ENCODE measurements at regions not wholly inside any gene's neighbourhood (a gene's known extent, or its start where the extent isn't known, plus 50 kb on each side); places are given as distances from the start of the nearest gene placed in this dataset.
"Not testable (repeated sequence)": the region's sequence is repeated elsewhere in the genome, so short reads cannot be mapped to it uniquely, and the experiment has no call there.

DNA sequence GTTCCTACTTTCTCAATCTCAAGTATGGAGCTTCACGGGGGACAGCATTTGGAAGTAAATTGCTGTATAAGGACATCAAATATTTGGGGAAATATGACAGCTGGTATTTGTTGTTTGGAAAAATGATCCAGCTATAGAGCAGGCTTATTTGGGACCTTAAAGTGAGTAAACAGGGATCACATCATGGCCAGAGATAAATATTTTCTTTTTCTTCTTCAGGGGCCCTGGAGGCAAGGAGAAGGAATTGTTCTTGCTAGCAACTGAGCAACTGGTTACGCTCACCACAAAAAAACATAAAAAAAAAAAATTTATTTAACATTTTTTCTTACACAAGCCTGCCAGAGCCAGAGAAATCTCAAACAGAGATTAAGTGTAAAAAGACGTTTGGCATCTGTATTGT is 277.2 kb upstream of the UGT8 start:
- Histone ChIP-seq H3K4me1 (no peaks in the 10 kb centered on the region), H3K27ac (replicated peaks) (no peak overlapping the region), H3K4me3 (no peak overlapping the region), H3K9me3 (replicated peaks) (no peaks in the 10 kb centered on the region), H3K36me3 (no peaks in the 10 kb centered on the region), H3K27me3 (ENCODE audit: low read depth) (no peaks in the 10 kb centered on the region)
- no peak for DNase-seq
- TF ChIP-seq CTCF (IDR thresholded peaks at IDR 0.05; ENCODE audit: borderline replicate concordance), result no peak
- intact Hi-C loops (cut with micrococcal nuclease), result no loop called here

DNA sequence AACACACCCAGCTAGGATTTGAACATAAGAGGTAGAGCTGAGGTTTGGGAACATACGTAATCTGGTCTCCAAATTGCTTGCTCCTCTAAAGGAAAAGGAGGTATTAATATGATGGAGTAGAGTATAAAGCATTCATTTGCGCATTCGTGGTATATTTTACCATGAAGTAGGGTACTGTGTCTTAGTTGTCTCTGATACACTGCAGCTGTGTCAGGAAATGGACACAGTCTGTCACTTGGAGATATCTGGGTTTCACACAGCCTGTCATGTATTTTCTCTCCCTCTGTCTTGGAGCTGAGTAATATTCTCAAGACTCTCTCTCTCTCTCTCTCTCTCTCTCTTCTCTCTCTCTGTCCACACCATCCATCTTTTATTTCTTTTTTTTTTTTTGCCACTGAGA is 274.8 kb upstream of the UGT8 start:
- no peak for TF ChIP-seq CTCF (IDR thresholded peaks at IDR 0.05; ENCODE audit: borderline replicate concordance)
- no peaks in the 10 kb centered on the region for H3K27me3 ChIP-seq (ENCODE audit: low read depth)
- intact Hi-C loops (cut with micrococcal nuclease), result no loop called here
- no peak overlapping the region for H3K4me3 ChIP-seq
- DNase-seq, result no peak
- no peaks in the 10 kb centered on the region for H3K9me3 ChIP-seq (replicated peaks)
- no peaks in the 10 kb centered on the region for H3K36me3 ChIP-seq
- no peak overlapping the region for H3K27ac ChIP-seq (replicated peaks)
- no peaks in the 10 kb centered on the region for H3K4me1 ChIP-seq

GRCh38 chr4:114326358-114326757 is 272.2 kb upstream of the UGT8 start:
- no peak for TF ChIP-seq CTCF (IDR thresholded peaks at IDR 0.05; ENCODE audit: borderline replicate concordance)
- no peak overlapping the region for H3K4me3 ChIP-seq
- H3K27ac ChIP-seq (replicated peaks), result no peak overlapping the region
- H3K4me1 ChIP-seq, result no peaks in the 10 kb centered on the region
- DNase-seq, result no peak
- intact Hi-C loops (cut with micrococcal nuclease), result no loop called here
- no peaks in the 10 kb centered on the region for H3K27me3 ChIP-seq (ENCODE audit: low read depth)
- no peaks in the 10 kb centered on the region for H3K36me3 ChIP-seq
- no peaks in the 10 kb centered on the region for H3K9me3 ChIP-seq (replicated peaks)

- no peaks in the 10 kb centered on the region for H3K36me3 ChIP-seq
- no peak overlapping the region for H3K4me3 ChIP-seq
- no peak overlapping the region for H3K27ac ChIP-seq (replicated peaks)
- H3K9me3 ChIP-seq (replicated peaks), result peaks cover 3% of the 10 kb centered on the region
- H3K4me1 ChIP-seq, result no peaks in the 10 kb centered on the region
- TF ChIP-seq CTCF (IDR thresholded peaks at IDR 0.05; ENCODE audit: borderline replicate concordance), result no peak
- intact Hi-C loops (cut with micrococcal nuclease), result no loop called here
- no peaks in the 10 kb centered on the region for H3K27me3 ChIP-seq (ENCODE audit: low read depth)
- DNase-seq, result no peak
Observed at GRCh38 chr4:114332119-114332518, 266.5 kb upstream of the UGT8 start.

DNA sequence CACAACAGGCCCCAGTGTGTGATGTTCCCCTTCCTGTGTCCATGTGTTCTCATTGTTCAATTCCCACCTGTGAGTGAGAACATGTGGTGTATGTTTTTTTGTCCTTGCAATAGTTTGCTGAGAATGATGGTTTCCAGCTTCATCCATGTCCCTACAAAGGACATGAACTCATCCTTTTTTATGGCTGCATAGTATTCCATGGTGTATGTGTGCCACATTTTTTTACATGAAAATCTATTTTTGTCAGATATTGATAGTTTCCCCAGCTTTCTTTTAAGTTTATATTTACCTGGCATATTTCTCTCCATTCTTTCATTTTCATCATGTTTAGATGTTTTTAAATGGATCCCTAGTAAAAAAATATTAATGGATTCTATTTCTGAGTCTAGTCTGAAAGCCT is 264.2 kb upstream of the UGT8 start:
- H3K36me3 ChIP-seq; H3K4me1 ChIP-seq; H3K27me3 ChIP-seq (ENCODE audit: low read depth); DNase-seq; H3K27ac ChIP-seq (replicated peaks); H3K9me3 ChIP-seq (replicated peaks); intact Hi-C loops (cut with micrococcal nuclease); H3K4me3 ChIP-seq: not testable (repeated sequence)

GRCh38 chr4:114334884-114335330 is 263.7 kb upstream of the UGT8 start:
- Histone ChIP-seq H3K9me3 (replicated peaks) (peaks cover 3% of the 10 kb centered on the region), H3K27me3 (ENCODE audit: low read depth) (no peaks in the 10 kb centered on the region), H3K4me1 (no peaks in the 10 kb centered on the region), H3K27ac (replicated peaks) (no peak overlapping the region), H3K36me3 (no peaks in the 10 kb centered on the region), H3K4me3 (no peak overlapping the region)
- DNase-seq, result no peak
- no peak for TF ChIP-seq CTCF (IDR thresholded peaks at IDR 0.05; ENCODE audit: borderline replicate concordance)
- intact Hi-C loops (cut with micrococcal nuclease), result no loop called here
